ENCODE measurements at regions not wholly inside any gene's neighbourhood (a gene's known extent, or its start where the extent isn't known, plus 50 kb on each side); places are given as distances from the start of the nearest gene placed in this dataset.

GRCh38 chr10:3909339-3909738 is 124.3 kb upstream of the KLF6 start:
- no peak for TF ChIP-seq CTCF (IDR thresholded peaks at IDR 0.05; ENCODE audit: insufficient read depth, low read depth, low read length, missing control alignments)
- no peak for DNase-seq (ENCODE audit: low read depth)
- no peak overlapping the region for H3K4me3 ChIP-seq (ENCODE audit: low read length)

- no peak overlapping the region for H3K4me3 ChIP-seq (ENCODE audit: low read length)
- no peak for DNase-seq (ENCODE audit: low read depth)
- TF ChIP-seq CTCF (IDR thresholded peaks at IDR 0.05; ENCODE audit: insufficient read depth, low read depth, low read length, missing control alignments) = no peak
Measured at GRCh38 chr10:3908183-3908582, 123.2 kb upstream of the KLF6 start.

GRCh38 chr10:3907514-3907913 is 122.5 kb upstream of the KLF6 start:
- DNase-seq (ENCODE audit: low read depth) = no peak
- TF ChIP-seq CTCF (IDR thresholded peaks at IDR 0.05; ENCODE audit: insufficient read depth, low read depth, low read length, missing control alignments) = no peak
- H3K4me3 ChIP-seq (ENCODE audit: low read length) = no peak overlapping the region

GRCh38 chr10:3906511-3907111 is 121.6 kb upstream of the KLF6 start:
- no peak for TF ChIP-seq CTCF (IDR thresholded peaks at IDR 0.05; ENCODE audit: insufficient read depth, low read depth, low read length, missing control alignments)
- no peak for DNase-seq (ENCODE audit: low read depth)
- no peak overlapping the region for H3K4me3 ChIP-seq (ENCODE audit: low read length)

GRCh38 chr10:3904419-3904960 is 119.5 kb upstream of the KLF6 start:
- no peak for DNase-seq (ENCODE audit: low read depth)
- no peak for TF ChIP-seq CTCF (IDR thresholded peaks at IDR 0.05; ENCODE audit: insufficient read depth, low read depth, low read length, missing control alignments)
- H3K4me3 ChIP-seq (ENCODE audit: low read length) = no peak overlapping the region

GRCh38 chr10:3902809-3903410 is 117.9 kb upstream of the KLF6 start:
- peak; percentile 53 for DNase-seq (ENCODE audit: low read depth)
- TF ChIP-seq CTCF (IDR thresholded peaks at IDR 0.05; ENCODE audit: insufficient read depth, low read depth, low read length, missing control alignments) = no peak
- no peak overlapping the region for H3K4me3 ChIP-seq (ENCODE audit: low read length)
